ENCODE measurements at regions not wholly inside any gene's neighbourhood (a gene's known extent, or its start where the extent isn't known, plus 50 kb on each side); places are given as distances from the start of the nearest gene placed in this dataset.

DNA sequence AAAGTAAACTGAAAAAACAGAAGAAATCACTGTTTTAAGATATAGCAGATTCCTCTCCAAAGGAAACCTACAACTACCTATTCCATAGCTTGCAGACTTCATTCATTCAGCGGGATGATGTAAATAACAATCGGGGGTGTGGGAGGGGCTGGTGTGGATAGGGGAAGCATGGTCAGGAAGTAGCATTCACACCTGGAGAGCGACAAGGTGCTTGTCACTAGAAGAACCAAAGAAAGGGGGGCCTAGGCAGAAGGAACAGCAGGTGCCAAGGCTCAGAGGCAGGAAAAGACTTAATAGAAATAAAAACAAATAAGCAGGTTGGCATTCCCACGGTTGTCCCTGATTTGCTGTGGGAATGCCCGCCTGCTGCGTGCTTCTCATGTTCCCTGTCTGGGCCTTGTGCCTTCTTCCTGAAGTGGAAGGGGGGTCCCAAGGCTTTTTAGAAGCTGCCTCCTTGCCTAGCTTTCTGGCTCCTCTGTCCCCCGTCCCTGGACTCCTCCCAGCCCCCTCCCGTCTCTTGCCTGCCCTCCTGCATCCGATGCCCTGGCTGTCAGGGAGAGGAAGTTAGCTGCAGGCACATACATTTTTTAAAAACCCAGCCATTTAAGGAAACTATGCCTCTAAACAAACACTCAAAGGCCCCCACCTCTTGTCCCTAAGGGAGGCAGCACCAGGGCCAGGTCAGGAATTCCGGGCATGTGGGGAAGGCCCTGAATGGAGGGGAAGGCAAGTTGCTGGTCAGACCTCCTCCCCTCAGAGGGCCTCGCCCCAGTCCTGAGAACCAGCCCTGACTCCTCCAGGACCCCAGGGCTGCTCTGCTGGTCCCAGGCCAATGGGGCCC is 54.7 kb upstream of the PRDM11 start:
- no peak for TF ChIP-seq GABPA (IDR thresholded peaks at IDR 0.05; ENCODE audit: low read depth)
- TF ChIP-seq, protein P1, sequence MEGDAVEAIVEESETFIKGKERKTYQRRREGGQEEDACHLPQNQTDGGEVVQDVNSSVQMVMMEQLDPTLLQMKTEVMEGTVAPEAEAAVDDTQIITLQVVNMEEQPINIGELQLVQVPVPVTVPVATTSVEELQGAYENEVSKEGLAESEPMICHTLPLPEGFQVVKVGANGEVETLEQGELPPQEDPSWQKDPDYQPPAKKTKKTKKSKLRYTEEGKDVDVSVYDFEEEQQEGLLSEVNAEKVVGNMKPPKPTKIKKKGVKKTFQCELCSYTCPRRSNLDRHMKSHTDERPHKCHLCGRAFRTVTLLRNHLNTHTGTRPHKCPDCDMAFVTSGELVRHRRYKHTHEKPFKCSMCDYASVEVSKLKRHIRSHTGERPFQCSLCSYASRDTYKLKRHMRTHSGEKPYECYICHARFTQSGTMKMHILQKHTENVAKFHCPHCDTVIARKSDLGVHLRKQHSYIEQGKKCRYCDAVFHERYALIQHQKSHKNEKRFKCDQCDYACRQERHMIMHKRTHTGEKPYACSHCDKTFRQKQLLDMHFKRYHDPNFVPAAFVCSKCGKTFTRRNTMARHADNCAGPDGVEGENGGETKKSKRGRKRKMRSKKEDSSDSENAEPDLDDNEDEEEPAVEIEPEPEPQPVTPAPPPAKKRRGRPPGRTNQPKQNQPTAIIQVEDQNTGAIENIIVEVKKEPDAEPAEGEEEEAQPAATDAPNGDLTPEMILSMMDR (IDR thresholded peaks at IDR 0.05) = no peak
- TF ChIP-seq POLR2AphosphoS5 (IDR thresholded peaks at IDR 0.05; ENCODE audit: low read depth, low read length) = no peak
- TF ChIP-seq JUND (IDR thresholded peaks at IDR 0.05) = no peak
- no peak for TF ChIP-seq SIN3A (IDR thresholded peaks at IDR 0.05; ENCODE audit: borderline replicate concordance, low read depth, low read length)
- TF ChIP-seq, protein P2, sequence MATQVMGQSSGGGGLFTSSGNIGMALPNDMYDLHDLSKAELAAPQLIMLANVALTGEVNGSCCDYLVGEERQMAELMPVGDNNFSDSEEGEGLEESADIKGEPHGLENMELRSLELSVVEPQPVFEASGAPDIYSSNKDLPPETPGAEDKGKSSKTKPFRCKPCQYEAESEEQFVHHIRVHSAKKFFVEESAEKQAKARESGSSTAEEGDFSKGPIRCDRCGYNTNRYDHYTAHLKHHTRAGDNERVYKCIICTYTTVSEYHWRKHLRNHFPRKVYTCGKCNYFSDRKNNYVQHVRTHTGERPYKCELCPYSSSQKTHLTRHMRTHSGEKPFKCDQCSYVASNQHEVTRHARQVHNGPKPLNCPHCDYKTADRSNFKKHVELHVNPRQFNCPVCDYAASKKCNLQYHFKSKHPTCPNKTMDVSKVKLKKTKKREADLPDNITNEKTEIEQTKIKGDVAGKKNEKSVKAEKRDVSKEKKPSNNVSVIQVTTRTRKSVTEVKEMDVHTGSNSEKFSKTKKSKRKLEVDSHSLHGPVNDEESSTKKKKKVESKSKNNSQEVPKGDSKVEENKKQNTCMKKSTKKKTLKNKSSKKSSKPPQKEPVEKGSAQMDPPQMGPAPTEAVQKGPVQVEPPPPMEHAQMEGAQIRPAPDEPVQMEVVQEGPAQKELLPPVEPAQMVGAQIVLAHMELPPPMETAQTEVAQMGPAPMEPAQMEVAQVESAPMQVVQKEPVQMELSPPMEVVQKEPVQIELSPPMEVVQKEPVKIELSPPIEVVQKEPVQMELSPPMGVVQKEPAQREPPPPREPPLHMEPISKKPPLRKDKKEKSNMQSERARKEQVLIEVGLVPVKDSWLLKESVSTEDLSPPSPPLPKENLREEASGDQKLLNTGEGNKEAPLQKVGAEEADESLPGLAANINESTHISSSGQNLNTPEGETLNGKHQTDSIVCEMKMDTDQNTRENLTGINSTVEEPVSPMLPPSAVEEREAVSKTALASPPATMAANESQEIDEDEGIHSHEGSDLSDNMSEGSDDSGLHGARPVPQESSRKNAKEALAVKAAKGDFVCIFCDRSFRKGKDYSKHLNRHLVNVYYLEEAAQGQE (IDR thresholded peaks at IDR 0.05; ENCODE audit: low read depth, low read length) = no peak

Measured in SK-N-SH (cell line).